ENCODE measurements at regions not wholly inside any gene's neighbourhood (a gene's known extent, or its start where the extent isn't known, plus 50 kb on each side); places are given as distances from the start of the nearest gene placed in this dataset.

DNA sequence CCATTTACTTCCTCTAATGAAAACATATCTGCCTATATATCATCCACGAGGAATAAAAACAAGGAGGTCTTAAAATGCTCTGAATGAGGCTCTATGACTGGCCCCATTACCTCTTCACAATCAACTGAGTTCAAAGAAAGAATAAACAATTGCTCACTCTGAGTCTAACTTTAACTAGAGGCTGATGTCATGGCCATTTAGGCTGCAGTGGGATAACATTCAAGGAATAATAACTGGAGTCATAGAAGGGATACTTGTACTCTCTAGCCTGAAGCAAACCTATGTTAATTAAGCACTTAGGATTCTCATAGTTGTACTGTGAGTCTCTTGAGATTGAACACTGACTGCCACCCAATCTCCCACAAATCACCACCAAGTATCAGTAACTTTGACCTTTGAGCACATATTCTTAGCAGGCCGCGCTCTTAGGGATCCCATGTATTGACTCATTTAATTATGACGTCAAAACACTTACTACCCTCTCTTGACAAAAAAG, 70.2 kb downstream of the PERP start:
- TF ChIP-seq, protein P1, sequence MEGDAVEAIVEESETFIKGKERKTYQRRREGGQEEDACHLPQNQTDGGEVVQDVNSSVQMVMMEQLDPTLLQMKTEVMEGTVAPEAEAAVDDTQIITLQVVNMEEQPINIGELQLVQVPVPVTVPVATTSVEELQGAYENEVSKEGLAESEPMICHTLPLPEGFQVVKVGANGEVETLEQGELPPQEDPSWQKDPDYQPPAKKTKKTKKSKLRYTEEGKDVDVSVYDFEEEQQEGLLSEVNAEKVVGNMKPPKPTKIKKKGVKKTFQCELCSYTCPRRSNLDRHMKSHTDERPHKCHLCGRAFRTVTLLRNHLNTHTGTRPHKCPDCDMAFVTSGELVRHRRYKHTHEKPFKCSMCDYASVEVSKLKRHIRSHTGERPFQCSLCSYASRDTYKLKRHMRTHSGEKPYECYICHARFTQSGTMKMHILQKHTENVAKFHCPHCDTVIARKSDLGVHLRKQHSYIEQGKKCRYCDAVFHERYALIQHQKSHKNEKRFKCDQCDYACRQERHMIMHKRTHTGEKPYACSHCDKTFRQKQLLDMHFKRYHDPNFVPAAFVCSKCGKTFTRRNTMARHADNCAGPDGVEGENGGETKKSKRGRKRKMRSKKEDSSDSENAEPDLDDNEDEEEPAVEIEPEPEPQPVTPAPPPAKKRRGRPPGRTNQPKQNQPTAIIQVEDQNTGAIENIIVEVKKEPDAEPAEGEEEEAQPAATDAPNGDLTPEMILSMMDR (IDR thresholded peaks at IDR 0.05), result no peak
- no peak for TF ChIP-seq POLR2A (IDR thresholded peaks at IDR 0.05)
